HCT116 (cell line): ENCODE measurements at regions not wholly inside any gene's neighbourhood (a gene's known extent, or its start where the extent isn't known, plus 50 kb on each side); places are given as distances from the start of the nearest gene placed in this dataset.

ENCODE experiments used
- ATAC-seq: fragments of 200-7000 bp; cut with Tn5 transposase; 2 replicates; pipeline ENCODE4 v1.9.1; 2020; ENCODE audit warnings: mild to moderate bottlenecking, moderate library complexity
- BruUV-seq: library from RNA; stranded (reverse); fragments of 400-500 nt; replicated peaks from 2 replicates; lab custom pipeline; 2021; lab: Mats Ljungman, UMichigan
- CTCF ChIA-PET: fragments of 300-600 bp; sonication (Branson Sonifier 250); formaldehyde crosslinking; loops from one replicate; lab custom pipeline; 2021; ENCODE audit warnings: antibody characterized with exemption; lab: Charles Lee
- POLR2A ChIA-PET: fragments of 300-600, 350-600 bp; sonication (Branson Sonifier 250); formaldehyde crosslinking; loops from one replicate; lab custom pipeline; 2021; ENCODE audit warnings: antibody characterized with exemption; lab: Charles Lee
- RAD21 ChIA-PET, 2 experiments: fragments of 300-600 bp; sonication (Branson Sonifier 250); formaldehyde crosslinking; loops; one replicate each; lab custom pipeline; 2023; ENCODE audit warnings: low total read pairs in 2 of 2; ENCODE audit not compliant: uncharacterized antibody in 2 of 2, unreplicated experiment in 2 of 2, low non-redundant PET in 1 of 2; lab: Charles Lee
- DNase-seq: peaks from one replicate; pipeline ENCODE4 v3.0.0-alpha.2; 2010; ENCODE audit warnings: low read depth, low spot score
- H2AFZ ChIP-seq: fragments of 200-600 bp; shearing (Covaris generic), sonication (generic); 2 replicates; pipeline ENCODE4 v1.6.1; 2017; ENCODE audit warnings: low read depth, mixed run types, mixed read lengths, antibody characterized with exemption, low read length; ENCODE audit not compliant: poor library complexity, severe bottlenecking
- H3K27ac ChIP-seq: 2 replicates; pipeline ENCODE4 v1.5.1; 2012; ENCODE audit warnings: low read depth, low read length
- H3K27me3 ChIP-seq: fragments of 200-600 bp; sonication (generic); 2 replicates; pipeline ENCODE4 v1.6.1; 2016; ENCODE audit warnings: mixed run types, low read length, mixed read lengths; ENCODE audit not compliant: insufficient read depth
- H3K36me3 ChIP-seq, 2 experiments: fragments of 200-500 bp in 1 of 2; fragments of 200-600 bp in 1 of 2; sonication (Bioruptor generic) in 1 of 2; sonication (generic) in 1 of 2; 2 replicates each; pipeline versions ENCODE4 v1.5.1 to v1.6.1; 2014 to 2016; ENCODE audit warnings: low read length in 2 of 2, inconsistent platforms in 1 of 2, mixed read lengths in 1 of 2, mixed run types in 1 of 2; ENCODE audit not compliant: insufficient read depth in 2 of 2, control insufficient read depth in 1 of 2
- H3K4me1 ChIP-seq, 2 experiments: fragments of 200-600 bp in 1 of 2; sonication (generic) in 1 of 2; 2 replicates each; pipeline versions ENCODE4 v1.5.1 to v1.6.1; 2012 to 2017; ENCODE audit warnings: low read length in 2 of 2, inconsistent platforms in 1 of 2, mild to moderate bottlenecking in 1 of 2, mixed read lengths in 1 of 2, mixed run types in 1 of 2, moderate library complexity in 1 of 2; ENCODE audit not compliant: insufficient read depth in 2 of 2, control insufficient read depth in 1 of 2
- H3K4me2 ChIP-seq: fragments of 200-600 bp; sonication (generic); 2 replicates; pipeline ENCODE4 v1.6.1; 2017; ENCODE audit warnings: mixed run types, low read length, mixed read lengths
- H3K4me3 ChIP-seq, 2 experiments: fragments of 200-600 bp in 1 of 2; sonication (generic) in 1 of 2; replicated peaks in 1 of 2; 2 replicates each; pipeline ENCODE4 v1.5.1; 2011 to 2016; ENCODE audit warnings: low read length in 2 of 2, control low read depth in 1 of 2, low read depth in 1 of 2, mild to moderate bottlenecking in 1 of 2, mixed read lengths in 1 of 2, mixed run types in 1 of 2
- H3K79me2 ChIP-seq: fragments of 200-600 bp; sonication (generic); 2 replicates; pipeline ENCODE4 v1.6.1; 2017; ENCODE audit warnings: mild to moderate bottlenecking, mixed run types, low read length, moderate library complexity, mixed read lengths; ENCODE audit not compliant: insufficient read depth
- H3K9ac ChIP-seq: fragments of 200-600 bp; sonication (generic); 2 replicates; pipeline ENCODE4 v1.6.1; 2016; ENCODE audit warnings: low read length, mixed read lengths
- H3K9me2 ChIP-seq: fragments of 200-600 bp; sonication (generic), shearing (Covaris generic); 2 replicates; pipeline ENCODE4 v1.6.1; 2017; ENCODE audit warnings: mixed run types, mild to moderate bottlenecking, moderate library complexity; ENCODE audit not compliant: insufficient read depth
- H3K9me3 ChIP-seq, 2 experiments: fragments of 200-500 bp in 1 of 2; fragments of 200-600 bp in 1 of 2; sonication (Bioruptor generic) in 1 of 2; sonication (generic) in 1 of 2; 2 replicates each; pipeline ENCODE4 v1.6.1; 2014 to 2017; ENCODE audit warnings: low read length in 2 of 2, mixed read lengths in 2 of 2, inconsistent platforms in 1 of 2, low read depth in 1 of 2, mild to moderate bottlenecking in 1 of 2, mixed run types in 1 of 2, moderate library complexity in 1 of 2; ENCODE audit not compliant: control insufficient read depth in 1 of 2, insufficient read depth in 1 of 2
- H4K20me1 ChIP-seq: fragments of 200-600 bp; sonication (generic), shearing (Covaris generic); 2 replicates; pipeline ENCODE4 v1.6.1; 2017; ENCODE audit warnings: mixed run types, mild to moderate bottlenecking, moderate library complexity; ENCODE audit not compliant: insufficient read depth
- CEBPB ChIP-seq: IDR thresholded peaks from 2 replicates; pipeline ENCODE4 v1.6.1; 2012; ENCODE audit warnings: low read depth
- EZH2phosphoT487 ChIP-seq: fragments of 200-600 bp; IDR thresholded peaks from 2 replicates; pipeline ENCODE4 v1.6.1; 2018; ENCODE audit warnings: antibody characterized with exemption, borderline replicate concordance
- FOSL1 ChIP-seq: IDR thresholded peaks from 2 replicates; pipeline ENCODE4 v1.6.1; 2012; ENCODE audit warnings: low read depth
- JUND ChIP-seq: IDR thresholded peaks from 2 replicates; pipeline ENCODE4 v1.6.1; 2012
- RAD21 ChIP-seq: IDR thresholded peaks from 2 replicates; pipeline ENCODE4 v1.6.1; 2012; ENCODE audit warnings: low read depth, mild to moderate bottlenecking
- SP1 ChIP-seq: IDR thresholded peaks from 2 replicates; pipeline ENCODE4 v1.6.1; 2012; ENCODE audit warnings: low read depth
- ZNF274 ChIP-seq: fragments of 200-500 bp; sonication (Bioruptor generic); IDR thresholded peaks from 2 replicates; pipeline ENCODE4 v1.6.1; 2014; ENCODE audit warnings: mild to moderate bottlenecking, low read depth, low read length, inconsistent platforms
- intact Hi-C: fragments of 100-400 bp; cut with micrococcal nuclease; formaldehyde crosslinking; loops from 2 replicates; pipeline ENCODE4 v1.10.0; 2022
- TF ChIP-seq, protein P1 (sequence below): IDR thresholded peaks from 2 replicates; pipeline ENCODE4 v1.6.1; 2012
- TF ChIP-seq, protein P2 (sequence below): IDR thresholded peaks from 2 replicates; pipeline ENCODE4 v1.6.1; 2011; ENCODE audit warnings: mild to moderate bottlenecking, low read length, moderate library complexity; ENCODE audit not compliant: insufficient replicate concordance; ENCODE audit errors: extremely low read depth

DNA sequence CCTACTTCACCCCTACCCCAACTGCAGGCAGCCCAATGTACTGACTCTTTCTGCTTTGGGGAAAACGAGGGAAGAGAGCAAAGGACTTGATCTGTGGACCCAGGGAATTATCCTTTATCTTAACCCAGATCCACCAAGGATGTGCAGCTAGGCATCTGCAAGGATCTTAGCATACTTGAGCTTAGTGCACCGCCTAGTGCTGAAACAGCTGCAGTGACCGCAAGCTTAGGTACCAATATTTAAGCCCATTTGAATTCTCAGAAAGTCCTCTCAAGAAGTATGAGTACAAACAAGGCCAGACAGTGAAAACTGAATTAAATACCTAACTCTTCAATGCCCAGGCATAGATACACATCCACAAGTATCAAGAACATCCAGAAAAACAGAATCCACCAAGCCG is 576.7 kb upstream of the ADAMTS16 start:
- Histone ChIP-seq H2AFZ (no peak overlapping the region), H3K4me1 (no peaks in the 10 kb centered on the region), H3K79me2 (no peaks in the 10 kb centered on the region), H3K36me3 (no peaks in the 10 kb centered on the region), H3K27me3 (no peaks in the 10 kb centered on the region), H3K9me3 (peaks cover 14 to 28% of the 10 kb centered on the region in 2 experiments; a peak in 3 of 4 replicates), H3K9ac (no peak overlapping the region), H3K27ac (no peak overlapping the region), H3K4me2 (no peak overlapping the region), H3K4me3 (no peak overlapping the region), H3K9me2 (no peaks in the 10 kb centered on the region), H4K20me1 (no peaks in the 10 kb centered on the region)
- DNase-seq (no peak), ATAC-seq (no peak)
- POLR2A ChIA-PET: no interaction called here
- TF ChIP-seq SP1 (no peak), RAD21 (no peak), ZNF274 (no peak), JUND (no peak), CEBPB (no peak), FOSL1 (no peak), EZH2phosphoT487 (no peak)
- TF ChIP-seq, protein P1, sequence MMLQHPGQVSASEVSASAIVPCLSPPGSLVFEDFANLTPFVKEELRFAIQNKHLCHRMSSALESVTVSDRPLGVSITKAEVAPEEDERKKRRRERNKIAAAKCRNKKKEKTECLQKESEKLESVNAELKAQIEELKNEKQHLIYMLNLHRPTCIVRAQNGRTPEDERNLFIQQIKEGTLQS: no peak
- TF ChIP-seq, protein P2, sequence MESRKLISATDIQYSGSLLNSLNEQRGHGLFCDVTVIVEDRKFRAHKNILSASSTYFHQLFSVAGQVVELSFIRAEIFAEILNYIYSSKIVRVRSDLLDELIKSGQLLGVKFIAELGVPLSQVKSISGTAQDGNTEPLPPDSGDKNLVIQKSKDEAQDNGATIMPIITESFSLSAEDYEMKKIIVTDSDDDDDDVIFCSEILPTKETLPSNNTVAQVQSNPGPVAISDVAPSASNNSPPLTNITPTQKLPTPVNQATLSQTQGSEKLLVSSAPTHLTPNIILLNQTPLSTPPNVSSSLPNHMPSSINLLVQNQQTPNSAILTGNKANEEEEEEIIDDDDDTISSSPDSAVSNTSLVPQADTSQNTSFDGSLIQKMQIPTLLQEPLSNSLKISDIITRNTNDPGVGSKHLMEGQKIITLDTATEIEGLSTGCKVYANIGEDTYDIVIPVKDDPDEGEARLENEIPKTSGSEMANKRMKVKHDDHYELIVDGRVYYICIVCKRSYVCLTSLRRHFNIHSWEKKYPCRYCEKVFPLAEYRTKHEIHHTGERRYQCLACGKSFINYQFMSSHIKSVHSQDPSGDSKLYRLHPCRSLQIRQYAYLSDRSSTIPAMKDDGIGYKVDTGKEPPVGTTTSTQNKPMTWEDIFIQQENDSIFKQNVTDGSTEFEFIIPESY: no peak
- RAD21 ChIA-PET: no interaction called here
- intact Hi-C loops: no loop called here
- CTCF ChIA-PET: no interaction called here
- no TSS peak for BruUV-seq
